ENCODE measurements at regions not wholly inside any gene's neighbourhood (a gene's known extent, or its start where the extent isn't known, plus 50 kb on each side); places are given as distances from the start of the nearest gene placed in this dataset.

DNA sequence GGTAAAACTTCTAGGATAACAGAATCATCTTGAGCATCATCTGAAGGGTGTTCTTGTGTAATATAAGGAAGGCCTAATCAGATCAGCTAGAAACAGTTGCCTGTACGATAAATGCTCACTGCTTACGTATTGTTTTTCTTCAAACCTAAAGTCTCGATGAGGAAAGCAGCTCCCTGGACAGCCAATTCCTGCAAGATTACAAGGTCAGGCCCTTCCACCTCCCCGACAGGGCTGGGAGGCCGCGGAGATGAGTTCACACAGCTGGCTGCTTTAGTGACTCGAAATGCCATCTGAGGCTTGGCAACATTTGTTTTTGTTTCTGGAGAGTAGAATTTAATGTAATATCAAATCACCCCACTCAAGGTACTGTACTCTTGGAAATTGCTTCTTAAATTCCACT lies 95.1 kb upstream of the PFKP start:
- TF ChIP-seq CTCF (conservative IDR thresholded peaks at IDR 0.05): no peak
- H2BK20ac ChIP-seq (ENCODE audit: low read depth, low read length, poor library complexity, severe bottlenecking): no peak overlapping the region
- H4K91ac ChIP-seq (ENCODE audit: insufficient read length, low read depth, low read length): no peak overlapping the region
- H3K4me3 Mint-ChIP-seq: no peak overlapping the region
- no peak overlapping the region for H2AFZ ChIP-seq (ENCODE audit: low read length)
- no peak overlapping the region for H3K4me2 ChIP-seq (ENCODE audit: insufficient read depth, insufficient read length, low read length)
- peaks cover 0 to 4% of the 10 kb centered on the region in 2 experiments; a peak in 2 of 5 replicates for H3K9me3 Mint-ChIP-seq
- no peaks in the 10 kb centered on the region for H3K23me2 ChIP-seq (ENCODE audit: insufficient read length, low read depth, low read length, poor library complexity, severe bottlenecking)
- no peaks in the 10 kb centered on the region; a peak in 1 of 7 replicates for H3K36me3 Mint-ChIP-seq (ENCODE audit: insufficient read depth in 1 of 3, low read depth in 3 of 3)
- H3K27ac Mint-ChIP-seq: no peak overlapping the region
- DNase-seq: no peak
- no CpG with 5 or more reads among the region's 7 CpGs for WGBS (ENCODE audit: extremely low coverage, insufficient read length, low lambda C conversion rate)
- no peak overlapping the region for H4K8ac ChIP-seq (replicated peaks; ENCODE audit: insufficient read length, low read depth, low read length)
- H3K23ac ChIP-seq (ENCODE audit: insufficient read length, low read depth, low read length): no peak overlapping the region
- H3K27ac ChIP-seq (ENCODE audit: insufficient read length, low read depth, low read length): no peak overlapping the region
- H2BK120ac ChIP-seq (ENCODE audit: low read depth, low read length, poor library complexity, severe bottlenecking): no peak overlapping the region
- no peaks in the 10 kb centered on the region; the same call in 1 of the 2 replicates for H3K27me3 Mint-ChIP-seq (ENCODE audit: low read depth)
- H2BK5ac ChIP-seq (ENCODE audit: insufficient read length, low read length): no peak overlapping the region
- no peaks in the 10 kb centered on the region for H3K27me3 ChIP-seq (ENCODE audit: insufficient read depth, low read length)
- H2AK5ac ChIP-seq (ENCODE audit: insufficient read length, low read length): no peak overlapping the region
- no peak overlapping the region for H3K18ac ChIP-seq (ENCODE audit: insufficient read length, low read depth, low read length)
- H3K56ac ChIP-seq (ENCODE audit: insufficient read length, low read depth, low read length): no peak overlapping the region
- no peak overlapping the region for H4K5ac ChIP-seq (ENCODE audit: insufficient read length, low read depth, low read length)
- no peak overlapping the region for H3K4ac ChIP-seq (ENCODE audit: low read depth, low read length)
- no peak overlapping the region for H2BK12ac ChIP-seq (ENCODE audit: insufficient read length, low read depth, low read length)
- no peaks in the 10 kb centered on the region for H4K20me1 ChIP-seq (ENCODE audit: control insufficient read depth, insufficient read depth, insufficient read length)
- no peaks in the 10 kb centered on the region for H3K79me2 ChIP-seq (ENCODE audit: insufficient read depth, low read length)
- H3K4me1 ChIP-seq (ENCODE audit: insufficient read depth, low read length): peaks cover 3% of the 10 kb centered on the region; the same call in 1 of the 2 replicates
- H3T11ph ChIP-seq (ENCODE audit: low read length): no peak overlapping the region
- H3K4me1 Mint-ChIP-seq: peaks cover 11% of the 10 kb centered on the region in 2 experiments
- no peaks in the 10 kb centered on the region for H3K9me3 ChIP-seq (ENCODE audit: control insufficient read depth, low read depth, low read length)
- H3K14ac ChIP-seq (ENCODE audit: insufficient read depth, low read length): no peak overlapping the region
- no peak overlapping the region for H3K9ac ChIP-seq (ENCODE audit: extremely low read depth, insufficient read length, low read length)
- H2BK15ac ChIP-seq (ENCODE audit: low read depth, low read length): no peak overlapping the region
- H3K79me1 ChIP-seq (ENCODE audit: insufficient read depth, low read depth, low read length, poor library complexity, severe bottlenecking): no peaks in the 10 kb centered on the region
